CD4-positive, alpha-beta T cell treated with Interleukin-4 for 1 hour (primary cell): ENCODE measurements at regions not wholly inside any gene's neighbourhood (a gene's known extent, or its start where the extent isn't known, plus 50 kb on each side); places are given as distances from the start of the nearest gene placed in this dataset.

Source experiments
- DNase-seq, 2 donors: peaks; one replicate each; pipeline ENCODE4 v3.0.0-alpha.2; 2020 to 2022

DNA sequence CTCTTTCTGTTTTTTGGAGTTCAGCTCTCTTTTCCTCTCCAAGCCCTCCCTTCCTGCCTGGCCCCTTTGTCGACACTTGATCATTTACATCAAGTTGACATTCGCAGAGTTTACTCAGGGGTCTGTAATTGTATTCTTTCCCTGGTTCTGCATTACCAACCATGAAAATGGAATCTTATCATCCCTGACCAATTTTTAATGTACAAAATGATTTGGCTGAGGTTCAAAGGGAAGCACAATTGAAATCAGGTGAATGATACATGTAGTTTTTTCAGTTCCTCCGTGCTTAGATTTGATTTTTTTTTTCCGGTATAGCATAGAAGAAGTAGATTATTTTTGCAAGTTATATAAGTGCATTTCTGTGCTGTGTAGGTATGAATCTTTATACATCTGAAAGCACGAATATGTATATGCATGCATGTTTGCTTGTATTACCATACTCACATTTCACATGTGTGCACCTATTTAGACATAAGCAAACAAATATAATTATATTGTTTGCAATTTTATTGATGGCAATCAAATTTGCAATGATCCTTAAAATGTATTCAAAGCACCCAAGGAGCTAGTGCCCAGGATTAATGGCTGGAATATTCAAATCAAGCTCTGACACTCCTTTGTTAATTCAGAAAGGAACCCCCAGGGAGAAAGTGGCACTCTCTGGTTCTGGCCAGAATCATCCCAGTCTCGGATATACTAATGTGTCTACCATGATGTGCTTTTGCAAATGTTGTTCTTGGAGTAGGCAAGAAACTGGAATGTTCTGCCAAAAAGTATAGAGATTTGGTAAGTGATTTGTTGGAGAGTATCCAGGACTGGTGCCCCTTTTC, 189.3 kb downstream of the VRK1 start:
- DNase-seq: no peak

DNA sequence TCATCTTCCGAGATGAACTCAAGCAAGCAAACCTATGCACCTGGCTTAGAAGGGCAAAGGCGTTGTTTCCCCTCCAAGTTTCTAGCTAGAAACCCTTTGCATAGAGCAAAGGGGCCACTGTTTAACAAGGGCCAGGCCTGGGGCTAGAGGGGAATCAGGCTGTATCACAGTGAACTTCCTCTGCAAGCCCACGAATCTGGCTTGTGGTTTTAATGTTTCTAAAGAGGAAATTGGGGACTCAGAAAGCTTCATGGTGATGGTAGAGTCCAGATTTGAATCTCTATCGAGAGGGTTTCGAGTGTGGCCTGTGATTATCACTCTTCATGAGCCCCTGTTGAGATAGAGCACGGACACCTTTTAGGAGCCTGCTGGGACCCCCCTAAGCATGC, 189.9 kb downstream of the VRK1 start:
- DNase-seq: peak in 1 of 2 donors; percentile 8

DNA sequence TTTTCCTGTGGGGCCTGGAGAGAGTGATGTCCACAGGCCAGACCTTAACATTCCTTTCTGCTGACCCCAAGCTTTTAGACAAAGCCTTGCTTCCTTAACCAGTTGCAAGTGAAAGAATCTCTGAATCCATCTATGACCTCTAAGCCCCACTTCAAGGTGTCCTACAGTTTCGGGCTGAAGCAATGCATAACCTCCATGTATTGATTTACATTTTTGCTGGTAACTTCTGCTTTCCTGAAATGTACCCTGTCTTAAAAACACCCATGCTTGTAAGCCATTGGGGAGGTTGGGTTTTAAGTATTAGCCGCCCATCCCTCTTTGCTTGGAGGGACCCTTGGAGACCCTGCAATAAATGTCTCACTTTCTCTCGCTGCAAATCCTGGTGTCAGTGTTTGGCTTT, 190.6 kb downstream of the VRK1 start:
- DNase-seq: no peak

DNA sequence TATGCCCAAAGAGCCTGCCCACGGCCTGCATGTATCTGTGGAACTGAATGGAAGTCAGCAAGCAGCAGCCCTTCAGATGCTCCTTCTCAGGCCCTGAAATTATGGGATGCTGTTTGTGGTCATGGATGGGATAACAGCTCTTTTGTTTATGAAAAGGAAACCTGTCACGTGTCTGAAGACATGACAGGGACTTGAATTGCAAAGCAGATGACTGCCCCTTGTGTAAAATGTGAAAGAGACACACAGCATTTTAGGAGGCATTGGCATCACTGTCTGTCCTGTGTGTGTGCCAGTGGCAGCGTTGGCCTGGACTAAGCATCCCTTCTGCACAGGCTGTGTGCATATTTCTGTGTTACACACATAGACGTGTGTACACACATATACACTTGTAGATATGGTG, 192.1 kb downstream of the VRK1 start:
- DNase-seq: no peak

DNA sequence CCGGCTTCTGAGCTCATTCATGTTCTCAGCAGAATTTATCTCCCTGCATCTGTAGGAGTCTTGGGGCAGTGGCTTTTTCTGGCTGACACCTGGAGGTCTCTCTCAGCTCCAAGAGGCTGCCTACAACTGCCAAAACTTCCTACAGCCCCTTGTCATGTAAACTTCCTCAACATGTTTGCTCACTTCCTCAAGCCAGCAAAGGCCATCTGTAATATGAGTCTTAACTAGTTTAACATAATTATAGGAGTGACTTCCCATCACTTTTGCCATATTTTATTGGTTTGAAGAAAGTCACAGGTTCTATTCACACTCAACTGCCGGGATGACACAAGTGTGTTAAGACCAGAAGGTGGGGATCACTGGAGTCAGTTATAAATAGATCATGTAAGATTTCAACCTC, 194.0 kb downstream of the VRK1 start:
- DNase-seq: no peak

DNA sequence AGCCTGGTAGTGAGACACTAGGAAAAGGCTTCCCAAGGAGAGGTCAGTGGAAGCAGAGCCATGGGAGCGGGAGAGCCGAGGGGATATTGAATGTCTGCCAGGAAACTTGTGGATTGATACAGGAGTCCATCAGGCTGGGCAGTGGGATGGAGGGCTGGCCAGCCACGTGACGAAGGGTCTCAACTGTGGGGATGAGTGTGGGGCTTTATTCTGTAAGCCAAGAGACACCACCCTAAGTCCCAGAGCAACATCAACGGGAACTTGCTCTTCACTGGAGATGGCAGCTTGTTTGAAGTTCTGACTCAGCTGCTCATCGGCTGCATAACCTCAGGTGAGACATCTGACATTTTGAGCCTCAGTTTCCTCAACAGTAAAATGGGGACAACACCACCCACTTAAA, 197.8 kb downstream of the VRK1 start:
- no peak for DNase-seq

DNA sequence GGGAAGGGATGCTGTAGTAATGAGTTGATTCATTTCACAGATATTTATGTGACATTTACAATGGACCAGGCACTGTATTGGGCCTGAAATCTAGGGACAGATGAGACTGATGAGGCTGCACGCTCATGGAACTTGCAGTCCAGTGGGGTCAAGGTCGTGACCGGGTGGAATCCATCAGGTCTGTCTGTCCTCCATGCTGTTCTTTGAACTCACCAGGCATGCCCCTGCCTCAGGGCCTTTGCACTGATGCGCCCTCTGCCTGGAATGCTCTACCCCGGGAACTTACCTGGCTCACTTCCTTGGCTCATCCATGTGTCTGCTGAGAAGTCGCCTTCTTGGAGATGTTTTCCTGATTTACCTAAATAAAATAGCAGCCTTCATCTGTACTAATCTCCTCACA, 200.1 kb downstream of the VRK1 start:
- no peak for DNase-seq

DNA sequence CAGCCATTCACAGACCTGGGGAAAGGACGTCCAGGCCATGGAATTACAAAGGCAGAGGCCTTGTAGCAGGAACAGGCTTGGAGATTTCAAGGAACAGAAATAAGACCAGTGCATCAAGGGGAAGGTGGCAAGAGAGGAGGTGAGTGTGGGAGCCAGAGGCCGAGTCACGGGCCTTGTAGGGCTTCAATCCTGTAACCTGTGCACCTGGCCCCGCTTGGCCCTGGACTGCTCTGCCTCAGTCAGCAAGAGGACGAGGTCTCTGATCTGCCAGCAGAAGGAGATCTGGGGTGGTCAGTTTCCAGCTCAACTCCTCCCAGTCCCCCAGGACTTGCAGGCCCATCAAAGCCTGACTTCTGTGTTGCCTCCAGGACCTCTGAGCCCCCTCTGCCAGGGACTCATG, 200.8 kb downstream of the VRK1 start:
- DNase-seq: no peak

DNA sequence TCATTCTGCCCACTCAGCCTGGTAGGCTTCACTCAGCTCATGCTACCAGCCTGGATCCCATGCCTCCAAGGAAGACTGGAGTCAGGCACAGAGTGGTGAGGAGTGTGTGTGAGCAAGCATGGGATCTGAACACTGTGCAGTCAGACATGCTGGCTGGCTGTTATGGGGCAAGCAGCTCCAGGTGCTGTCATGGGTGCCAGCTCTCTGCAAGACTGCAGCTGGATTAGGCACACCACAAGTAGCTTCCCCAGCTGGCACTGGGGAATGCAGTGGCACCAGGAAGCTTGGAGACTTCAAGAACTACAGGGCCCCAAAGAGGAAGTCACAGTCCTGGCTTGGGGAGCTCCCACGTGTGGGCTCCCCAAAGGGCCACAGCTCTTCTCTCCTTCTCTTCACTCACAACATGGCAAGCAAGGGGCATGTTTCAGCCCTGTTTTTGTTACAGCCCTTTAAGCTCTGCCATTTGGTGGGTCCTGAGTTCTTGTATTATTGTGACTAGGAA, 202.5 kb downstream of the VRK1 start:
- DNase-seq: no peak

DNA sequence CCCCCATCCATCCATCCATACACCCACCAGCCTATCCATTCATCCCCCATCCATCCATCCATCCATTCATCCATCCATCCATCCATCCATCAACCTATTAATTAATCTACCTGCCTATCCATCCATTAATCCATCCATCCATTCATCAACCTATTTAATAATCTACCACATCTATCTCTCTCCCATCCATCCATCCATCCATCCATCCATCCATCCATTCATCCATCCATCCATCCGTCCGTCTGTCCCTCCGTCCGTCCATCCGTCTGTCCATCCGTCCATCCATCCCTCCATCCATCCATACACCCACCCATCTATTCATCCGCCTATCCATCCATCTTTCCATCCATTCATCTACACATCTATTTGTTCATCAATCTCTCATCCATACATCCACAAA, 205.3 kb downstream of the VRK1 start:
- DNase-seq: no peak

DNA sequence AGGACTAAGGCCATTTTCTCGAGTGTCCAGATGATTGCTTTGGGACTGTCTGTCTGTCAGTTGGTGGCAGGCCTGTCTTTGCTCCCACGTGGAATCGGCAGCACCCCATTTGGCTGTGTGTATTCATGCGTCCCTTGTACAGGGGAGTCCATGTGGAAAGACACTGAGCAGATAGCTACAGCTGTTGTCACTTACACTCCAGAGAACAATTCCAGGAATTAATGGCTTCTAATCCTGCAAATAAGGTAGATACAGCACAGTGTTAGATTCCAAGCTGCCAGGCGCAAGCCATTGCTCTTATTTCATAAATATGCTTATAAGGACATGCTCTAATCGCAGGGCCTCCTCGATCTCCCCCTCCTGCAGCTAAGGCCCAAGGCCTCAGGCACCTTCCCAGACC, 208.8 kb downstream of the VRK1 start:
- no peak for DNase-seq

DNA sequence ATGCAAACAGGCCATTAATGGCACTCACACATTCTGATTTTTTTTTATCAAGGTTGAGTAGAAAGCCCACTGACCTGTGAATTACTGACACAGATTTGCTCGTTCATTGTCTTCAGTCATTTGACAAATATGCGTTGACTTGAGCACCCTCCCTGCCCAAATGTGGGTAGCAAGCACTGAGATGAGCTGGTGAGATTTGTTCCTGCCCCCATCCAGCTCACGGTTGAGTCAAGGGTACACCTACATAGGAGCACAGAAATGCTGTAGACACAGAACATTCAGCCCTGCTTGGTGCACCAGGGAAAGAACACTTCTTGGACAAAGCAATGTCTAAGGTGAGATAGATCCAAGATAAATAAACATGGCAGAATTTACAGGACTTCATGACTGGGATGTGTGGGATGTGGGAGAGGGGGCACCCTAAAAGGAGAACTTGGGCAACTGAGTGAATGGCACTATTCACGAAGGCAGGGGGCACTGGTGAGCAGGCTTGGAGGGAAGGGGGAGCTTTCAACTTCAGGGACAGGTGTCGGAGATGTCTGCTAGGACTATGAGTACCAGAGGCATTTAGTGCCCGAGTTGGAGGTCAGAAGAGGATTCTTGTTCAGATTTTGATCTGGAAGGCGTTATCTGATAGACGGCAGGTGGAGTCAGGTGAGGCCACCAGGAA, 213.4 kb downstream of the VRK1 start:
- no peak for DNase-seq

DNA sequence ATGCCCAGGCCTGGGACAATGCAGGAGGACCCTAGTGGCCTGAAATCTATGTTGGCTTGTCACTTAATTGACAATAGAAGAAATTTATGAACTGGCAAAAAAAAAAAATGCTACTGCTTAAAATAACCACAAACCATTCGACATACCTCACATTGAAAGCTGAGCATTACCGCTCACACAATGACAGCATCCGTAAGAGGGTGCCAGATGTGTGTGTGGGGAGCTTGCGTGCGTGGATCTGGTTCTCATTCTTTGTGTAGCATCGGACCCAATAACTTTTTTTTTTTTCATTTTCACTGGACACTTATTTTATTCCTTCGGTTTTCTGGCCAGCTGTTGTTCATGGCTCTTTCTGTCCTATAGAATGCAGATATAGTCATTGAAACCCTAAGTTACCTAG, 216.7 kb downstream of the VRK1 start:
- DNase-seq: no peak

DNA sequence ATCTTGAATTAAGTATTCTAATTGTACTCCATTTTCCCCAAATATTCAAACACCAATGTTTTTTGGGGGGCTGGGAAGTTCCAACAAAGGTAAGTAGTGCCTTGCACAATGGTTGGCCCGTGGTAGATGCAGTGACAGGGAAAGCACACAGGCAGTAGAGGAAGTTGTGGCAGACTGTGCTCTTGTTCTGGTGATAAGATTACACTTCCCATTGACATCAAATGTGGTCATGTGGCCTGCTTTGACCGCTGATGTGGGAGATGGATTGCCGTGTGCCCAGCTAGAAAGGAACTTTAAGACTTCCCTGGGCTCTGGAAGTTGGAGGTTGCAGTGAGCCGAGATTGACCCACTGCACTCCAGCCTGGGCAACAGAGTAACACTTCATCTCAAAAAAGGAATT, 223.8 kb downstream of the VRK1 start:
- DNase-seq: no peak

DNA sequence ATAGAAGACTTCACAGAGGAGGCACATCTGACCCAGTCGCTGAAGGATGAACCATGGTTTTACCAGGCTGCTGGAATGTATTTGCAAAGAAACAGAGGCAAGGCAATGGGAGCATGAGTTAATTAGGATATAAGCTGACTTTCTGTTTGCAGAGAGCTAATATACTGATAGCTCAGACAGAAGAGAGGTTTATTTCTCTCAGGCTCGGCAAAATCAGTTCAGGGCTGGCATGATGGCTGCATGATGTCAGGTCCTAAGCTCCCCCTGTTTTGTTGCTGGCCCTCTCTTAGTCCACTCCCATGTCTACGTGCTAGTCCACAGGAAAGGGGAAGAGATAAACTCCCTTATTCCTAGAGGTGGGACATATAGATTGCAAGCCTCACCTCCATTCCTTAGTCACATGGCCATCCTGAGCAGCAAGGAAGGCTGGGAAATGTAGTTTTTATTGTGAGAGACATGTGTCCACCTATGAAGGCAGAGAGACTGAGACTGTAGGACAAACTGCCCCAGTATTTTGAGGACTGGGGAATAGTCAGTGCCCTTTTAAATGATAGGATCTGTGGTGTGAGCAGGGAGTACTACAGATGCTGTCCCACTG, 224.5 kb downstream of the VRK1 start:
- no peak for DNase-seq

DNA sequence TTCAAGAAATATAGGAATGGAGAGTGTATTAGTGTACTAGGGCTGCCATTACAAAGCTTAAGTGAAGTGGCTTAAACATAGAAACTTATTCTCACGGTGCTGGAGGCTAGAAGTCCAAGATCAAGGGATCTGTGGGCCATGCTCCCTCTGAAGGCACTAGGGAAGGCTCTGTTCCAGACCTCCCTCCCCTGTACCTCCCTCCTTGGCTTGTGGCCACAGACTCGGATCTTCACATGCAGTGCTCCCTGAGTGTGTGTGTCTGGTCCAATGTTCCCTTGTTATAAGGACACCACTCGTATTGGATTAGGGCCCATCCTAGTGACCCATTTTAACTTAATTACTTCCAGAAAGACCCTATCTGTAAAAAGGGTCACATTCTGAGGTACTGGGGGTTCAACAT, 225.6 kb downstream of the VRK1 start:
- DNase-seq: no peak

DNA sequence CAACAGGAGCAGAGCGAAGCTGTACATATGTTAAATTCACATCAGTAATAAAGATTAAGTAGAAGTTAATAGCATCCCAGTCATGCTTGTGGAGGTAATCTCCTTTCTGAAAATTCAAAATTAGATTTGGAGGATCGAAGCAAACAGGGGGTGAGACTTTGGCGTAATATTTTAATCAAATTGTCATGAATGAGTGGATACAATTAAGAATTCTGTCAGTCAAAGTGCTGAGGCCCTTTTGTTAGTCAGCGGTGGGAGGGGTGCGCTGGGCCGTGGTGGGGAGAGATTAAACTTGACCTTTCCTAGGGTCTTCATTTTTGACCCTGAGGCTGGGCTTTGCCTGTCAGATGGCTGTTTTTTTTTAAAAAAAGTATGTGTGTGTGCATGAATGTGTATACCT, 226.7 kb downstream of the VRK1 start:
- DNase-seq: no peak

DNA sequence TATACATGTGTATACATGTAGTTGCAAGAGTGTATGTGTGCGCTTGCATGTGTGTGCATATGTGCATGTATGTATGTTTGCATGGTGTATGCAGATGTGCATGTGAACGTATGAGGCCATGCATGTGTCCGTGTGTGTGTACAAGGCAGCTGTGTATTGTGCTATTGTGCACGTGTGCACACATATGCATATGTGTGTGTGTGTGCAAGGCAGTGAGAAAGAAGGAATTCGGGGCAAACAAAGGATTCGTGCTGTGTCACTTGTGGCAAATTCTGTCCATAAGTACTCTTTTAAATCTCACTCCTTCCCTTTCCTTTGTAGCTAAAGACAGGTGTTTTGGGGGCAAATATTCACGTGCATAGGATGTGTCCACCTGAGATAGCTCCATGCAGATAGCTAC, 227.1 kb downstream of the VRK1 start:
- no peak for DNase-seq

DNA sequence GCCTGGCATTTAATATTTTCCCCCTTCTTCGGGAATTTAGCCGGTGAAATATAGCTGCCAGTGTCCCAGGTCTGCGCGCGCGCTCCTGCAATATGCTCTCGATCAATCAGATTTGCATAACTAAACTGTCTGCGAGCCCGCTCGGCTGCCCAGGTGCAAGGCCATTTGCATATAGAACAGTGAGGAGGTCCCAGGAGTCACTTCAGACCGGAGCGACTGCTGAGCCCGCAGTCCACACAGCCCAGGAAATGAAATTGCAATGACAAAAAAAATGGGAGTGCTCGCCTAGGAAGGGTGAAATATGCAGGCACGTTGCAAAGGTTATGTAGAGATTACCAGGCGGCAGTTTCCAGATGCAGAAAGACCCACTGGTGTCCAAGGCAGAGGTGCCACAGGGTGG, 228.5 kb downstream of the VRK1 start:
- no peak for DNase-seq

DNA sequence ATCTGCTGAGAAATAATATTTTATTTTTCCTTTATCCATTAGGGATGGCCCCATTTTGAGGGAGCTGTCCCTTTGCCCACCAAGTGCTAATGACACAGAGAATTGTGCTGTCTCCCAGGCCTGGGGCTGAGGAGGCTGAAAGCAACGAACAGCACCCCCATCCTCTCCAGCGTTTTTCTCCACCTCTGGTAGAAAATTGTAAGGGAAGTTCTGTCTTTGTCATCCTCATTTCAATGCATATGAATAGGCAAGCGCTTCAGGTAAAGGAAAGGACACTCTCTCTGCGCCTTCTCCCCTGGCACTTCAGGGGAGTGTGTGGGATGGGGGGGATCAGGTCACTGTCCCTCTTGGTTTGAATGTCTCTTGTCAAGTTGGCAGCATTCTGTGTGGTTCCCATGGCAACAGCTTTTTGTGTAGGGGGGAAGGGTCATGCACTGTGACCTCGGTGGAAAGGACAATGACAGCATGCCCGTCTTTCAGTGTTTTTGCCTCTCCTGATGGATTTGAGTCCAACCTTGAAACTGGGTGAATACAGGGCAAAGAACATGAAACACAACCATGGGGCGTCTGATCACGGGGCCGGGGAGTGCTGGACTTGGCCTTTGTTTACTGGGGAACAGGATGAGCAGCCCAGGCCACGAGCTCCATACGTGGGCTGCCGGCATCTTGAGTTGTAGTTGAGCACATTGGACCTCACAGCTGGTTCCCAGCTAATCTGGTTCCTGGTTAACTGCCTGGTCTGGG, 230.2 kb downstream of the VRK1 start:
- DNase-seq: no peak

DNA sequence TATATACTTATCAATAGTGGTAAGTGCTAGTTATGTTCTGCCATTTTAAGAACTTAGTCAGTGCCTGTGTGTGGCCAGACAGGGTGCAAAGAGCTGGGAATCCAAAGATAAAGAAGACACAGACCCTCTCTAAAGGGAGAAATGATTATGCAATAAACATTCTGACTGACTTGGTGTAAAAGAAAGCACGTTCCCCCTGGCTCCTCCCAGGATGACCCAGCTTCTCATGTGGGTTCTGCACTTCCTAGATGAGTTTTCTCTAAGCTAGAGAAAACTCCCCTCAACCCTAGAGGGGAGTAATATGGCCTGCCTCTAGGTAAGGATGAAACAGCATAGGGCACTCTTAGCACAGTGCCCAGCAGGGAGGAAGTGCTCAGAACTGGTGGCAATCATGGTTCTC, 231.2 kb downstream of the VRK1 start:
- DNase-seq: no peak

DNA sequence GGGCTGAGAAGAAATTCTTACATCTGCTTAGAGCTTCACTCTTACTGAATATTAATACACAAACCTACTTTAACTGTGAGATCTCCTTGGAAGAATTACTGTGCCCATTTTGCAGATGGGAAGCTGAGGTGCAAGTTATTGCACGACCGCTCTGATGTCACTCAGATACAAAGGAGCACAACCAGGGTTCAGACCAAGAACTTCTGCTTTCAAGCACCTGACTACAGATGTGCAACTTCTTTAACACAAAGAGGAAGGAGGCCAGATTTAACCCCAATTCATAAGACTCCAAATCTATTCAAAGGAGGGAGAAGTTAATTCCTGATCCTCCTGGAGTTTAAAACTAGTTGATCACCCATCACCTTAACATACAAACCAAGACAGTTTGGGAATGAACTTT, 232.6 kb downstream of the VRK1 start:
- DNase-seq: no peak

DNA sequence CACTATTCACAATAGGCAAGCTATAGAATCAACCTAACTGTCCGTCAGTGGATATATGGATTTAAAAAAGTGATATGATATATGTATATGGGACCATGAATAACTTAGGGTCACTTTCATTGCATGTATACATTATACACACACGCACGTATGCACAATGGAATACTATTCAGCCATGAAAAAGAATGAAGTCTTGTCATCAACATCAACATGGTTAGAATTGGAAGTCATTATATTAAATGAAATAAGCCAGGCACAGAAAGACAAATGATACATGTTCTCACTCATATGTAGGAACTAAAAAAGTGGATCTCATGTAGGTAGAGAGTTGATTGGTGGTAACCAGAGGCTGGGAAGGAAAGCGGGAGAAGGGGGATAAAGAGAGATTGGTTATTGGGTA, 234.3 kb downstream of the VRK1 start:
- no peak for DNase-seq
